Mesenchymal stem cell (in vitro differentiated cells and primary cell): ENCODE measurements at regions not wholly inside any gene's neighbourhood (a gene's known extent, or its start where the extent isn't known, plus 50 kb on each side); places are given as distances from the start of the nearest gene placed in this dataset.

Experiments
- DNase-seq: peaks from one replicate; pipeline ENCODE4 v3.0.0-alpha.2; 2013
- H2AFZ ChIP-seq: one replicate; pipeline ENCODE4 v1.6.1; 2013; ENCODE audit warnings: low read depth, mild to moderate bottlenecking, control low read depth, inconsistent platforms, low read length, moderate library complexity
- H2AK5ac ChIP-seq: 2 replicates; pipeline ENCODE4 v1.6.1; 2013; ENCODE audit warnings: low read length, moderate library complexity, mild to moderate bottlenecking, inconsistent platforms; ENCODE audit not compliant: severe bottlenecking
- H2BK120ac ChIP-seq: one replicate; pipeline ENCODE4 v1.6.1; 2013; ENCODE audit warnings: low read depth, mild to moderate bottlenecking, inconsistent platforms, low read length, moderate library complexity
- H2BK12ac ChIP-seq, 2 experiments: one replicate each; pipeline ENCODE4 v1.6.1; 2013; ENCODE audit warnings: inconsistent platforms in 2 of 2, low read length in 2 of 2, mild to moderate bottlenecking in 2 of 2, moderate library complexity in 2 of 2, control low read depth in 1 of 2
- H2BK15ac ChIP-seq: one replicate; pipeline ENCODE4 v1.6.1; 2013; ENCODE audit warnings: mild to moderate bottlenecking, low read depth, inconsistent platforms; ENCODE audit not compliant: poor library complexity, severe bottlenecking
- H2BK5ac ChIP-seq: 2 replicates; pipeline ENCODE4 v1.6.1; 2013; ENCODE audit warnings: low read depth, mild to moderate bottlenecking, low read length, control low read depth, inconsistent platforms; ENCODE audit not compliant: poor library complexity, severe bottlenecking
- H3K14ac ChIP-seq, 2 experiments: one replicate each; pipeline ENCODE4 v1.6.1; 2013; ENCODE audit warnings: inconsistent platforms in 2 of 2, low read length in 2 of 2, control low read depth in 1 of 2, mild to moderate bottlenecking in 1 of 2, moderate library complexity in 1 of 2
- H3K18ac ChIP-seq, 2 experiments: one replicate each; pipeline ENCODE4 v1.6.1; 2013; ENCODE audit warnings: inconsistent platforms in 2 of 2, low read length in 2 of 2, control low read depth in 1 of 2, low read depth in 1 of 2, mild to moderate bottlenecking in 1 of 2
- H3K23ac ChIP-seq, 2 experiments: one replicate each; pipeline ENCODE4 v1.6.1; 2013; ENCODE audit warnings: inconsistent platforms in 2 of 2, low read length in 2 of 2, mild to moderate bottlenecking in 2 of 2, moderate library complexity in 2 of 2, control low read depth in 1 of 2
- H3K27ac ChIP-seq: 2 replicates; pipeline ENCODE4 v1.5.1; 2013; ENCODE audit warnings: mild to moderate bottlenecking, moderate library complexity, low read length, control low read depth, inconsistent platforms; ENCODE audit not compliant: poor library complexity, severe bottlenecking
- H3K27me3 ChIP-seq, 2 experiments: 2 replicates each; pipeline versions ENCODE4 v1.6.1 to v1.7.0; 2013; ENCODE audit warnings: low read length in 2 of 2, mild to moderate bottlenecking in 2 of 2, moderate library complexity in 2 of 2, control low read depth in 1 of 2, inconsistent platforms in 1 of 2; ENCODE audit not compliant: control insufficient read depth in 1 of 2, insufficient read depth in 1 of 2
- H3K36me3 ChIP-seq, 2 experiments: 2 replicates each; pipeline versions ENCODE4 v1.6.1 to v1.7.0; 2013; ENCODE audit warnings: low read length in 2 of 2, control low read depth in 1 of 2, inconsistent platforms in 1 of 2, low read depth in 1 of 2, mild to moderate bottlenecking in 1 of 2; ENCODE audit not compliant: insufficient read depth in 2 of 2, control insufficient read depth in 1 of 2
- H3K4ac ChIP-seq, 2 experiments: one replicate each; pipeline ENCODE4 v1.6.1; 2013; ENCODE audit warnings: inconsistent platforms in 2 of 2, low read length in 2 of 2, mild to moderate bottlenecking in 2 of 2, moderate library complexity in 2 of 2, control low read depth in 1 of 2, low read depth in 1 of 2
- H3K4me1 ChIP-seq: 2 replicates; pipeline ENCODE4 v1.6.1; 2013; ENCODE audit warnings: low read depth, low read length, control low read depth; ENCODE audit not compliant: control insufficient read depth, insufficient read depth
- H3K4me2 ChIP-seq: 2 replicates; pipeline ENCODE4 v1.6.1; 2013; ENCODE audit warnings: low read length, mild to moderate bottlenecking, inconsistent platforms; ENCODE audit not compliant: poor library complexity, severe bottlenecking
- H3K4me3 ChIP-seq, 2 experiments: 2 replicates each; pipeline versions ENCODE4 v1.5.1 to v1.7.0; 2013; ENCODE audit warnings: low read length in 2 of 2, mild to moderate bottlenecking in 2 of 2, control low read depth in 1 of 2, low read depth in 1 of 2; ENCODE audit not compliant: insufficient read depth in 1 of 2
- H3K79me1 ChIP-seq: replicated peaks from 2 replicates; pipeline ENCODE4 v1.6.1; 2013; ENCODE audit warnings: mild to moderate bottlenecking, control low read depth, low read length, inconsistent platforms; ENCODE audit not compliant: poor library complexity, severe bottlenecking
- H3K9ac ChIP-seq: 2 replicates; pipeline ENCODE4 v1.7.0; 2013; ENCODE audit warnings: mild to moderate bottlenecking, low read length, moderate library complexity
- H3K9me3 ChIP-seq: 2 replicates; pipeline ENCODE4 v1.7.0; 2013; ENCODE audit warnings: mild to moderate bottlenecking, low read length; ENCODE audit not compliant: control insufficient read depth
- H4K8ac ChIP-seq: one replicate; pipeline ENCODE4 v1.6.1; 2013; ENCODE audit warnings: inconsistent platforms, mild to moderate bottlenecking, low read length, moderate library complexity
- H4K91ac ChIP-seq: one replicate; pipeline ENCODE4 v1.6.1; 2013; ENCODE audit warnings: mild to moderate bottlenecking, low read length, inconsistent platforms
- WGBS: methylation state at CpG from one replicate; pipeline ENCODE4 v1.1.7; 2013; ENCODE audit warnings: mixed read lengths; 5-methylcytosine and 5-hydroxymethylcytosine counted together

GRCh38 chr7:145875267-145875666 lies 241.3 kb upstream of the CNTNAP2 start:
- Histone ChIP-seq H3K4me3 (no peak overlapping the region), H4K91ac (no peak overlapping the region), H3K27me3 (no peaks in the 10 kb centered on the region), H3K14ac (no peak overlapping the region), H3K36me3 (no peaks in the 10 kb centered on the region), H3K4me1 (no peaks in the 10 kb centered on the region), H3K79me1 (no peaks in the 10 kb centered on the region), H3K4me2 (no peak overlapping the region), H2BK15ac (no peak overlapping the region), H3K23ac (no peak overlapping the region), H3K9ac (no peak overlapping the region), H3K27ac (no peak overlapping the region), H3K4ac (no peak overlapping the region), H2BK12ac (no peak overlapping the region), H3K9me3 (peaks cover 17% of the 10 kb centered on the region), H2BK5ac (no peak overlapping the region), H4K8ac (no peak overlapping the region), H2BK120ac (no peak overlapping the region), H2AK5ac (no peak overlapping the region), H2AFZ (no peak overlapping the region), H3K18ac (no peak overlapping the region)
- DNase-seq, result no peak

- no peak for DNase-seq
- peaks cover 48% of the 10 kb centered on the region for H3K9me3 ChIP-seq
- no peak overlapping the region for H2BK12ac ChIP-seq
- H2BK5ac ChIP-seq, result no peak overlapping the region
- WGBS, result 70% methylated on average over 2 of the region's 2 CpGs
- H3K27me3 ChIP-seq, result no peaks in the 10 kb centered on the region
- H2AK5ac ChIP-seq, result no peak overlapping the region
- H3K36me3 ChIP-seq, result no peaks in the 10 kb centered on the region
- H3K23ac ChIP-seq, result no peak overlapping the region
- H2AFZ ChIP-seq, result no peak overlapping the region
- H3K4me3 ChIP-seq, result no peak overlapping the region
- H3K27ac ChIP-seq, result no peak overlapping the region
- no peak overlapping the region for H3K4ac ChIP-seq
- no peak overlapping the region for H4K8ac ChIP-seq
- no peaks in the 10 kb centered on the region for H3K4me1 ChIP-seq
- no peak overlapping the region for H3K18ac ChIP-seq
- H2BK120ac ChIP-seq, result no peak overlapping the region
- no peak overlapping the region for H3K9ac ChIP-seq
- H3K14ac ChIP-seq, result no peak overlapping the region
- no peak overlapping the region for H4K91ac ChIP-seq
- H3K79me1 ChIP-seq, result no peaks in the 10 kb centered on the region
- H3K4me2 ChIP-seq, result no peak overlapping the region
- H2BK15ac ChIP-seq, result no peak overlapping the region
These were observed 247.7 kb upstream of the CNTNAP2 start for GRCh38 chr7:145868935-145869334.

GRCh38 chr7:145862212-145862611 lies 254.4 kb upstream of the CNTNAP2 start:
- Histone ChIP-seq H2AK5ac (no peak overlapping the region), H3K14ac (no peak overlapping the region), H3K4me1 (no peaks in the 10 kb centered on the region), H3K23ac (no peak overlapping the region), H3K9ac (no peak overlapping the region), H3K36me3 (no peaks in the 10 kb centered on the region), H3K27me3 (no peaks in the 10 kb centered on the region), H4K8ac (no peak overlapping the region), H2BK15ac (no peak overlapping the region), H3K4me3 (no peak overlapping the region), H2BK120ac (no peak overlapping the region), H3K27ac (no peak overlapping the region), H3K4me2 (no peak overlapping the region), H2BK5ac (no peak overlapping the region), H2BK12ac (no peak overlapping the region), H3K4ac (no peak overlapping the region), H3K9me3 (peaks cover 40% of the 10 kb centered on the region), H2AFZ (no peak overlapping the region), H3K79me1 (no peaks in the 10 kb centered on the region), H3K18ac (no peak overlapping the region), H4K91ac (no peak overlapping the region)
- WGBS, result 76% methylated on average over 5 of the region's 5 CpGs
- DNase-seq, result no peak

GRCh38 chr7:145860809-145861208 lies 255.8 kb upstream of the CNTNAP2 start:
- Histone ChIP-seq H3K4me1 (no peaks in the 10 kb centered on the region), H3K4ac (no peak overlapping the region), H2AFZ (no peak overlapping the region), H2BK5ac (no peak overlapping the region), H3K23ac (no peak overlapping the region), H2BK15ac (no peak overlapping the region), H3K14ac (no peak overlapping the region), H4K91ac (no peak overlapping the region), H4K8ac (no peak overlapping the region), H3K79me1 (no peaks in the 10 kb centered on the region), H2BK120ac (no peak overlapping the region), H2AK5ac (no peak overlapping the region), H3K27me3 (no peaks in the 10 kb centered on the region), H3K9me3 (peaks cover 45% of the 10 kb centered on the region), H3K9ac (no peak overlapping the region), H3K4me2 (no peak overlapping the region), H3K4me3 (no peak overlapping the region), H3K27ac (no peak overlapping the region), H2BK12ac (no peak overlapping the region), H3K36me3 (no peaks in the 10 kb centered on the region), H3K18ac (no peak overlapping the region)
- whole genome bisulfite sequencing, result no CpG with 5 or more reads among the region's 1 CpG
- no peak for DNase-seq
